H1 (cell line): ENCODE measurements at regions not wholly inside any gene's neighbourhood (a gene's known extent, or its start where the extent isn't known, plus 50 kb on each side); places are given as distances from the start of the nearest gene placed in this dataset.

Source experiments
- CTCF ChIA-PET: fragments of 300-600 bp; sonication (Branson Sonifier 250); formaldehyde crosslinking; loops from one replicate; lab custom pipeline; 2021; ENCODE audit not compliant: partially characterized antibody; lab: Charles Lee
- POLR2A ChIA-PET: fragments of 300-600 bp; sonication (Branson Sonifier 250); formaldehyde crosslinking; loops from one replicate; lab custom pipeline; 2021; ENCODE audit warnings: inconsistent platforms; ENCODE audit not compliant: partially characterized antibody; lab: Charles Lee
- DNase-seq, 2 experiments: peaks; one replicate each; pipeline versions ENCODE4 v3.0.0 to v3.0.0-alpha.2; 2010 to 2022; ENCODE audit warnings: low spot score in 2 of 2, low read depth in 1 of 2, mixed read lengths in 1 of 2
- FAIRE-seq: peaks from 2 replicates; lab custom pipeline; 2011; peaks lifted over from hg19 to GRCh38; lab: Jason Lieb, UNC
- H2AFZ ChIP-seq: 2 replicates; pipeline ENCODE4 v1.8.1; 2012; ENCODE audit warnings: low read length, inconsistent platforms
- H2AK5ac ChIP-seq: 2 replicates; pipeline ENCODE4 v1.6.1; 2013; ENCODE audit warnings: low read depth, low read length
- H2BK120ac ChIP-seq: replicated peaks from 2 replicates; pipeline ENCODE3; 2013; ENCODE audit warnings: low read depth, low read length, inconsistent platforms
- H2BK12ac ChIP-seq: 2 replicates; pipeline ENCODE4 v1.6.1; 2013; ENCODE audit warnings: low read depth, low read length
- H2BK15ac ChIP-seq: 2 replicates; pipeline ENCODE4 v1.6.1; 2013; ENCODE audit warnings: low read length
- H2BK20ac ChIP-seq: 2 replicates; pipeline ENCODE4 v1.6.1; 2013; ENCODE audit warnings: low read length
- H2BK5ac ChIP-seq: 2 replicates; pipeline ENCODE4 v1.6.1; 2013; ENCODE audit warnings: low read depth, low read length
- H3K14ac ChIP-seq: 2 replicates; pipeline ENCODE4 v1.6.1; 2013; ENCODE audit warnings: inconsistent platforms; ENCODE audit not compliant: insufficient read length
- H3K18ac ChIP-seq: 2 replicates; pipeline ENCODE4 v1.6.1; 2013; ENCODE audit warnings: low read length; ENCODE audit errors: extremely low read depth
- H3K23ac ChIP-seq: 2 replicates; pipeline ENCODE4 v1.6.1; 2013; ENCODE audit warnings: inconsistent platforms; ENCODE audit not compliant: insufficient read length
- H3K23me2 ChIP-seq: 2 replicates; pipeline ENCODE4 v1.6.1; 2013; ENCODE audit warnings: low read depth, low read length
- H3K27ac ChIP-seq: 2 replicates; pipeline ENCODE4 v1.6.1; 2011; ENCODE audit warnings: low read depth, low read length, inconsistent platforms
- H3K27me3 ChIP-seq, 4 experiments: replicated peaks in 1 of 4; 1 replicate in 1 of 4; 2 replicates in 3 of 4; pipeline versions ENCODE4 v1.6.1 to v1.8.1; 2011 to 2013; ENCODE audit warnings: low read length in 3 of 4, mild to moderate bottlenecking in 3 of 4, inconsistent platforms in 2 of 4, mixed read lengths in 2 of 4, moderate library complexity in 1 of 4; ENCODE audit not compliant: control insufficient read depth in 3 of 4, insufficient read depth in 3 of 4; ENCODE audit errors: extremely low read depth in 1 of 4
- H3K36me3 ChIP-seq, 4 experiments: 2 replicates each; pipeline versions ENCODE4 v1.6.1 to v1.8.1; 2011 to 2013; ENCODE audit warnings: mild to moderate bottlenecking in 4 of 4, low read length in 3 of 4, moderate library complexity in 2 of 4, control low read depth in 1 of 4, inconsistent platforms in 1 of 4; ENCODE audit not compliant: insufficient read depth in 4 of 4, control insufficient read depth in 2 of 4
- H3K4ac ChIP-seq: replicated peaks from 2 replicates; pipeline ENCODE3; 2013; ENCODE audit warnings: low read length, low read depth, mixed read lengths, inconsistent platforms; ENCODE audit not compliant: insufficient read length
- H3K4me1 ChIP-seq, 4 experiments: replicated peaks in 1 of 4; 1 replicate in 1 of 4; 2 replicates in 3 of 4; pipeline versions ENCODE4 v1.6.1 to v1.8.1; 2011 to 2013; ENCODE audit warnings: low read length in 3 of 4, inconsistent platforms in 2 of 4, mixed read lengths in 1 of 4; ENCODE audit not compliant: insufficient read depth in 4 of 4, control insufficient read depth in 3 of 4
- H3K4me2 ChIP-seq, 2 experiments: 2 replicates each; pipeline versions ENCODE4 v1.6.1 to v1.8.1; 2011 to 2013; ENCODE audit warnings: low read depth in 2 of 2, low read length in 2 of 2, control low read depth in 1 of 2, inconsistent platforms in 1 of 2, mild to moderate bottlenecking in 1 of 2; ENCODE audit not compliant: insufficient read depth in 1 of 2
- H3K4me3 ChIP-seq, 4 experiments: fragments of 200-600, 300-600 bp in 1 of 4; sonication (generic), shearing (Covaris generic), sonication (Bioruptor Twin) in 1 of 4; 2 replicates each; pipeline versions ENCODE4 v1.5.1 to v1.8.1; 2011 to 2016; ENCODE audit warnings: low read length in 4 of 4, low read depth in 3 of 4, control low read depth in 2 of 4, inconsistent platforms in 2 of 4, mild to moderate bottlenecking in 2 of 4, mixed read lengths in 1 of 4, moderate library complexity in 1 of 4; ENCODE audit not compliant: insufficient read depth in 2 of 4; ENCODE audit errors: extremely low read depth in 1 of 4
- H3K56ac ChIP-seq: replicated peaks from 2 replicates; pipeline ENCODE3; 2013; ENCODE audit warnings: low read depth, mild to moderate bottlenecking, mixed read lengths, low read length, inconsistent platforms; ENCODE audit not compliant: insufficient read length
- H3K79me1 ChIP-seq: 2 replicates; pipeline ENCODE4 v1.6.1; 2013; ENCODE audit warnings: low read depth, low read length, control low read depth
- H3K79me2 ChIP-seq, 2 experiments: 2 replicates each; pipeline versions ENCODE4 v1.6.1 to v1.8.1; 2012 to 2013; ENCODE audit warnings: low read length in 2 of 2, mild to moderate bottlenecking in 2 of 2, inconsistent platforms in 1 of 2; ENCODE audit not compliant: insufficient read depth in 2 of 2, control insufficient read depth in 1 of 2
- H3K9ac ChIP-seq, 4 experiments: replicated peaks in 1 of 4; 1 replicate in 1 of 4; 2 replicates in 3 of 4; pipeline versions ENCODE4 v1.6.1 to v1.8.1; 2011 to 2013; ENCODE audit warnings: low read depth in 3 of 4, low read length in 3 of 4, control low read depth in 2 of 4, mild to moderate bottlenecking in 2 of 4, moderate library complexity in 2 of 4, inconsistent platforms in 1 of 4; ENCODE audit errors: extremely low read depth in 1 of 4
- H3K9me3 ChIP-seq, 2 experiments: 2 replicates each; pipeline versions ENCODE4 v1.6.1 to v1.8.1; 2012 to 2013; ENCODE audit warnings: mild to moderate bottlenecking in 2 of 2, moderate library complexity in 2 of 2, control low read depth in 1 of 2, inconsistent platforms in 1 of 2, low read depth in 1 of 2, low read length in 1 of 2, mixed read lengths in 1 of 2; ENCODE audit not compliant: insufficient read depth in 2 of 2
- H4K20me1 ChIP-seq, 2 experiments: replicated peaks in 1 of 2; 2 replicates each; pipeline versions ENCODE3 to v1.8.1; 2011 to 2013; ENCODE audit warnings: inconsistent platforms in 2 of 2, low read length in 2 of 2, mild to moderate bottlenecking in 1 of 2; ENCODE audit not compliant: insufficient read depth in 2 of 2, control insufficient read depth in 1 of 2
- H4K5ac ChIP-seq: 2 replicates; pipeline ENCODE4 v1.6.1; 2013; ENCODE audit warnings: low read length, low read depth, mixed read lengths, inconsistent platforms; ENCODE audit not compliant: insufficient read length
- H4K8ac ChIP-seq: 2 replicates; pipeline ENCODE4 v1.8.0; 2013; ENCODE audit warnings: mild to moderate bottlenecking, moderate library complexity, low read length, inconsistent platforms; ENCODE audit not compliant: insufficient read depth; ENCODE audit errors: extremely low read depth
- H4K91ac ChIP-seq: replicated peaks from 2 replicates; pipeline ENCODE3; 2013; ENCODE audit warnings: low read length, mixed read lengths, inconsistent platforms; ENCODE audit not compliant: insufficient read length
- CBX5 ChIP-seq: fragments of 300-800, 300-1000 bp; sonication (generic); IDR thresholded peaks from 2 replicates; pipeline ENCODE4 v1.7.1; 2016; ENCODE audit warnings: antibody characterized with exemption, low read length, low read depth
- CHD1 ChIP-seq: IDR thresholded peaks from 2 replicates; pipeline ENCODE4 v1.6.1; 2012; ENCODE audit warnings: low read depth, low read length, improper control_type of control experiment
- E2F6 ChIP-seq: IDR thresholded peaks from 2 replicates; pipeline ENCODE4 v1.6.1; 2012; ENCODE audit warnings: inconsistent platforms
- GABPA ChIP-seq: IDR thresholded peaks from 2 replicates; pipeline ENCODE4 v1.6.1; 2011; ENCODE audit warnings: mild to moderate bottlenecking, low read length, moderate library complexity, borderline replicate concordance; ENCODE audit not compliant: insufficient read depth
- HDAC2 ChIP-seq, 2 experiments: fragments of 300-600 bp in 1 of 2; sonication (generic) in 1 of 2; IDR thresholded peaks; 2 replicates each; pipeline ENCODE4 v1.6.1; 2011 to 2012; ENCODE audit warnings: low read depth in 2 of 2, low read length in 2 of 2, mild to moderate bottlenecking in 2 of 2, moderate library complexity in 2 of 2, borderline replicate concordance in 1 of 2, inconsistent platforms in 1 of 2
- JUN ChIP-seq: IDR thresholded peaks from 2 replicates; pipeline ENCODE4 v1.6.1; 2011; ENCODE audit warnings: low read depth, mild to moderate bottlenecking, improper control_type of control experiment, low read length
- JUND ChIP-seq: IDR thresholded peaks from 2 replicates; pipeline ENCODE4 v1.6.1; 2011; ENCODE audit warnings: mild to moderate bottlenecking, improper control_type of control experiment, low read length
- KDM5A ChIP-seq: fragments of 200-600 bp; IDR thresholded peaks from 2 replicates; pipeline ENCODE4 v1.7.1; 2012; ENCODE audit warnings: mild to moderate bottlenecking, low read length, inconsistent platforms, mixed read lengths
- NANOG ChIP-seq: IDR thresholded peaks from 2 replicates; pipeline ENCODE4 v1.6.1; 2011; ENCODE audit warnings: low read length, low read depth, mild to moderate bottlenecking, inconsistent platforms; ENCODE audit not compliant: insufficient read depth, poor library complexity, severe bottlenecking
- RAD21 ChIP-seq, 2 experiments: IDR thresholded peaks in 1 of 2; conservative IDR thresholded peaks in 1 of 2; 2 replicates each; pipeline ENCODE4 v1.6.1; 2011; ENCODE audit warnings: low read depth in 2 of 2, low read length in 2 of 2, improper control_type of control experiment in 1 of 2, inconsistent platforms in 1 of 2, mild to moderate bottlenecking in 1 of 2, moderate library complexity in 1 of 2
- SIRT6 ChIP-seq: IDR thresholded peaks from one replicate; pipeline ENCODE4 v1.7.1; 2012; ENCODE audit warnings: low read length, inconsistent platforms
- SP1 ChIP-seq: IDR thresholded peaks from 2 replicates; pipeline ENCODE4 v1.6.1; 2011; ENCODE audit warnings: low read depth, low read length
- SRF ChIP-seq: IDR thresholded peaks from 2 replicates; pipeline ENCODE4 v1.6.1; 2011; ENCODE audit warnings: mild to moderate bottlenecking, low read depth, low read length, moderate library complexity
- TBP ChIP-seq: IDR thresholded peaks from 2 replicates; pipeline ENCODE4 v1.6.1; 2011; ENCODE audit warnings: low read depth, low read length, improper control_type of control experiment
- TF ChIP-seq, protein P1 (sequence below): IDR thresholded peaks from 2 replicates; pipeline ENCODE4 v1.6.1; 2011; ENCODE audit warnings: low read depth, mild to moderate bottlenecking, low read length; ENCODE audit not compliant: insufficient read depth

DNA sequence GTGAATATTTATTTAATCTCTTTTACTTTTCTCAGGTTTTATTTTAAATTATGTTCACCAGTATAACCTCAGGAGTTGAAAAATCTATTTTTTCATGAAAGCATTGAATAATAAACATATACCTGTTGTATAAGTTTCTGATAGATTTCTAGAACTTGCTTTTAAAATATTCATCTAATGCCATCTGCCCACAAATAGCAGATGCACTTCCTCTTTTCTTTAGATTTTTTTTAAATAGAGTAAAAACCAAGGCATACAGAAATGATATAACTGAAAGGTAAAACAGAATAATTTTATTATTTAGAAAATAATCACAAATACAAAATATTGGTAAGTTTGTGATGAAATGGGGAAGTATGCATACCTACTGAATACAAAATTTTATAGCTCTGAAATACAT is 130.7 kb upstream of the PRMT6 start:
- POLR2A ChIA-PET: no interaction called here
- FAIRE-seq: no peak
- no peak for TF ChIP-seq TBP
- TF ChIP-seq NANOG: no peak
- no peak for TF ChIP-seq CBX5
- no peak for TF ChIP-seq SRF
- no peak for TF ChIP-seq JUN
- TF ChIP-seq E2F6: no peak
- no peak for TF ChIP-seq CHD1
- TF ChIP-seq SP1: no peak
- TF ChIP-seq, protein P1, sequence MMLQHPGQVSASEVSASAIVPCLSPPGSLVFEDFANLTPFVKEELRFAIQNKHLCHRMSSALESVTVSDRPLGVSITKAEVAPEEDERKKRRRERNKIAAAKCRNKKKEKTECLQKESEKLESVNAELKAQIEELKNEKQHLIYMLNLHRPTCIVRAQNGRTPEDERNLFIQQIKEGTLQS: no peak
- TF ChIP-seq SIRT6: no peak
- no peak for TF ChIP-seq RAD21 (IDR thresholded peaks at IDR 0.05 in 1 of 2, conservative IDR thresholded peaks at IDR 0.05 in 1 of 2; ENCODE audit: low read depth in 2 of 2, low read length in 2 of 2)
- no peak for TF ChIP-seq GABPA
- no peak for TF ChIP-seq JUND
- no peak for TF ChIP-seq HDAC2 (IDR thresholded peaks at IDR 0.05; ENCODE audit: borderline replicate concordance in 1 of 2, low read depth in 2 of 2, low read length in 2 of 2)
- no peak for TF ChIP-seq KDM5A

More for the DNA sequence above, 130.7 kb upstream of the PRMT6 start:
- Histone ChIP-seq H3K23me2 (no peaks in the 10 kb centered on the region), H2BK12ac (no peak overlapping the region), H3K4ac (no peak overlapping the region), H3K9ac (no peak overlapping the region), H2BK15ac (no peak overlapping the region), H3K4me2 (no peak overlapping the region), H3K27ac (no peak overlapping the region), H3K56ac (no peak overlapping the region), H2AK5ac (no peak overlapping the region), H3K23ac (no peak overlapping the region), H3K79me1 (no peaks in the 10 kb centered on the region), H2BK120ac (no peak overlapping the region), H4K8ac (no peak overlapping the region), H4K5ac (no peak overlapping the region), H2AFZ (no peak overlapping the region), H3K4me1 (peaks cover 2 to 4% (median 4%) of the 10 kb centered on the region in 4 experiments; a peak in 2 of 7 replicates), H3K4me3 (no peak overlapping the region), H4K20me1 (no peaks in the 10 kb centered on the region), H2BK5ac (no peak overlapping the region), H3K27me3 (no peaks in the 10 kb centered on the region), H3K36me3 (no peaks in the 10 kb centered on the region), H3K79me2 (no peaks in the 10 kb centered on the region), H4K91ac (no peak overlapping the region), H2BK20ac (no peak overlapping the region), H3K14ac (no peak overlapping the region), H3K18ac (no peak overlapping the region), H3K9me3 (no peaks in the 10 kb centered on the region)
- CTCF ChIA-PET: no interaction called here
- DNase-seq: no peak
